ENCODE measurements at regions not wholly inside any gene's neighbourhood (a gene's known extent, or its start where the extent isn't known, plus 50 kb on each side); places are given as distances from the start of the nearest gene placed in this dataset.

DNA sequence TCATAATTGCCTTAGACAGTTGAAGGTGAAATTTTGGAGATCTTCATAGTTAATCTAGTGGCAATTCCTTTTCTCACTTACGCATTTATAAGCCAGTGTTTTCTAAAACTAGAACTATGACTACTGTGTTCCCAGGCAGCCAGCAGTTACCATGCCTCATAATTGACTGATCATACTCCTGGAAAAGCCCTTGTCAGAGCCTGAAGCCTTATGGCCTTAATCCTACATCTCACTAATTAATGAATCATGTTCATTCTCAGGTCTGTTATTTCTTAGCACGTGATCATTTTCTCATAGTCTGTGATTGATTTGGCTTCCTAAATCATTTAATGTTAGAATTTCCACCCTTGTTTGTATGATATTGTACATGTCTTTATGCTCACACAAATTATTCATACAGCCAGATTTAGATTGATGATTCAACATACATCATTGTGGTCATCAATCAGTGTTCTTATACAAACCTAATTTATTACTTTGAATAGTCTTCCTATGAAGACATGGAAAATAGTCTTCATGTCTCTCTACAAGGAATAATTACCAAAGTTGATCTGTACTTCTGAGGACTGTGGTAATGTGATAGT is 132.6 kb upstream of the ASCC3 start:
- TF ChIP-seq REST (IDR thresholded peaks at IDR 0.05) (no peak), EGR1 (IDR thresholded peaks at IDR 0.05; ENCODE audit: low read depth in 2 of 2) (no peak), CTCF (IDR thresholded peaks at IDR 0.05; ENCODE audit: low read depth, low read length, missing input control) (no peak), GABPA (IDR thresholded peaks at IDR 0.05 in 1 of 2, conservative IDR thresholded peaks at IDR 0.05 in 1 of 2) (no peak), JUND (IDR thresholded peaks at IDR 0.05) (no peak), YY1 (IDR thresholded peaks at IDR 0.05) (no peak), TAF1 (conservative IDR thresholded peaks at IDR 0.05) (no peak), MAX (IDR thresholded peaks at IDR 0.05) (no peak), RAD21 (IDR thresholded peaks at IDR 0.05) (no peak), ATF3 (IDR thresholded peaks at IDR 0.05) (no peak), RXRA (IDR thresholded peaks at IDR 0.05) (no peak), SP1 (IDR thresholded peaks at IDR 0.05) (no peak)
- TF ChIP-seq, protein P1, sequence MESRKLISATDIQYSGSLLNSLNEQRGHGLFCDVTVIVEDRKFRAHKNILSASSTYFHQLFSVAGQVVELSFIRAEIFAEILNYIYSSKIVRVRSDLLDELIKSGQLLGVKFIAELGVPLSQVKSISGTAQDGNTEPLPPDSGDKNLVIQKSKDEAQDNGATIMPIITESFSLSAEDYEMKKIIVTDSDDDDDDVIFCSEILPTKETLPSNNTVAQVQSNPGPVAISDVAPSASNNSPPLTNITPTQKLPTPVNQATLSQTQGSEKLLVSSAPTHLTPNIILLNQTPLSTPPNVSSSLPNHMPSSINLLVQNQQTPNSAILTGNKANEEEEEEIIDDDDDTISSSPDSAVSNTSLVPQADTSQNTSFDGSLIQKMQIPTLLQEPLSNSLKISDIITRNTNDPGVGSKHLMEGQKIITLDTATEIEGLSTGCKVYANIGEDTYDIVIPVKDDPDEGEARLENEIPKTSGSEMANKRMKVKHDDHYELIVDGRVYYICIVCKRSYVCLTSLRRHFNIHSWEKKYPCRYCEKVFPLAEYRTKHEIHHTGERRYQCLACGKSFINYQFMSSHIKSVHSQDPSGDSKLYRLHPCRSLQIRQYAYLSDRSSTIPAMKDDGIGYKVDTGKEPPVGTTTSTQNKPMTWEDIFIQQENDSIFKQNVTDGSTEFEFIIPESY (IDR thresholded peaks at IDR 0.05): no peak
